Vagina (tissue), 2 donors: ENCODE measurements at regions not wholly inside any gene's neighbourhood (a gene's known extent, or its start where the extent isn't known, plus 50 kb on each side); places are given as distances from the start of the nearest gene placed in this dataset.

Experiments
- DNase-seq, 2 donors: peaks; one replicate each; pipeline ENCODE4 v3.0.0-alpha.2; 2017; ENCODE audit errors: extremely low spot score in 2 of 2
- H3K27ac ChIP-seq: fragments of 200-600 bp; sonication (generic); one replicate; pipeline ENCODE4 v1.5.1; 2019
- H3K27me3 ChIP-seq: fragments of 200-600 bp; sonication (generic); one replicate; pipeline ENCODE4 v1.5.1; 2019
- H3K36me3 ChIP-seq, 2 donors: fragments of 200-600 bp; sonication (generic); one replicate each; pipeline ENCODE4 v1.5.1; 2017 to 2019
- H3K4me1 ChIP-seq: fragments of 200-600 bp; sonication (generic); one replicate; pipeline ENCODE4 v1.5.1; 2019
- H3K4me3 ChIP-seq, 2 donors: fragments of 200-600 bp; sonication (generic); 1 replicate in 1 of 2; 2 replicates in 1 of 2; pipeline ENCODE4 v1.5.1; 2016 to 2019
- H3K9me3 ChIP-seq: fragments of 200-600 bp; sonication (generic); one replicate; pipeline ENCODE4 v1.5.1; 2019
- POLR2A ChIP-seq, 2 donors: fragments of 450-650 bp; IDR thresholded peaks; one replicate each; pipeline ENCODE4 v1.6.1; 2017; ENCODE audit warnings: antibody characterized with exemption in 2 of 2, mild to moderate bottlenecking in 2 of 2, moderate library complexity in 2 of 2
- POLR2AphosphoS5 ChIP-seq, 2 donors: sonication (generic); formaldehyde crosslinking; IDR thresholded peaks; one replicate each; pipeline ENCODE4 v1.9.0; 2017; ENCODE audit warnings: antibody characterized with exemption in 2 of 2, mild to moderate bottlenecking in 2 of 2, low read depth in 1 of 2; ENCODE audit not compliant: insufficient read depth in 1 of 2
- intact Hi-C: fragments of 100-400 bp; cut with DNase I; formaldehyde crosslinking; loops from one replicate; pipeline ENCODE4 v1.15.1; 2023
- TF ChIP-seq, protein P1 (sequence below), 3 experiments: fragments of 450-650 bp in 2 of 3; fragments of 200-600 bp in 1 of 3; sonication (generic) in 1 of 3; IDR thresholded peaks; one replicate each; pipeline ENCODE4 v1.5.1; 2017 to 2019; ENCODE audit warnings: antibody characterized with exemption in 3 of 3, mild to moderate bottlenecking in 2 of 3, moderate library complexity in 2 of 3

DNA sequence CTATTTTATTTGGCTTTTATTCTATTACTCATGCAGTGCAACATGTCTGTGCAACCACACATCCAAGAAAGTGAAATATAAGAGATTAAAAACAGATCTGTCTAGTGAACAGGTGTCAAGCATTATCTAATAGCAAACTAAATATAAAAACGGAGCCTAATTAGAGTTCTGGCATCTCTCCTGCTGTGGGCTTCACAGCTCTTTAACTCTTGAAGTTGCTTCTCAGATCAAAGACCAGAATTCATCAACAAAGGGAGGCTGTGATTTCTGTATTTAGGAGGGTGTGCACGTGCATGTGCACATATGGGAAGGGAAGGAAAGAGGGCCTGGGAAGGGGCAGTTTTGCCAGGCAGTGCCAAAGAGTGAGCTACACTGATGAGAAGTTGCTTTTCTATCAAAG lies 81.0 kb downstream of the MIS18A start:
- Histone ChIP-seq H3K27ac (no peak overlapping the region), H3K4me1 (no peaks in the 10 kb centered on the region), H3K36me3 (no peaks in the 10 kb centered on the region), H3K4me3 (no peak overlapping the region), H3K27me3 (no peaks in the 10 kb centered on the region), H3K9me3 (no peaks in the 10 kb centered on the region)
- intact Hi-C loops, result no loop called here
- TF ChIP-seq, protein P1, sequence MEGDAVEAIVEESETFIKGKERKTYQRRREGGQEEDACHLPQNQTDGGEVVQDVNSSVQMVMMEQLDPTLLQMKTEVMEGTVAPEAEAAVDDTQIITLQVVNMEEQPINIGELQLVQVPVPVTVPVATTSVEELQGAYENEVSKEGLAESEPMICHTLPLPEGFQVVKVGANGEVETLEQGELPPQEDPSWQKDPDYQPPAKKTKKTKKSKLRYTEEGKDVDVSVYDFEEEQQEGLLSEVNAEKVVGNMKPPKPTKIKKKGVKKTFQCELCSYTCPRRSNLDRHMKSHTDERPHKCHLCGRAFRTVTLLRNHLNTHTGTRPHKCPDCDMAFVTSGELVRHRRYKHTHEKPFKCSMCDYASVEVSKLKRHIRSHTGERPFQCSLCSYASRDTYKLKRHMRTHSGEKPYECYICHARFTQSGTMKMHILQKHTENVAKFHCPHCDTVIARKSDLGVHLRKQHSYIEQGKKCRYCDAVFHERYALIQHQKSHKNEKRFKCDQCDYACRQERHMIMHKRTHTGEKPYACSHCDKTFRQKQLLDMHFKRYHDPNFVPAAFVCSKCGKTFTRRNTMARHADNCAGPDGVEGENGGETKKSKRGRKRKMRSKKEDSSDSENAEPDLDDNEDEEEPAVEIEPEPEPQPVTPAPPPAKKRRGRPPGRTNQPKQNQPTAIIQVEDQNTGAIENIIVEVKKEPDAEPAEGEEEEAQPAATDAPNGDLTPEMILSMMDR (IDR thresholded peaks at IDR 0.05), result no peak
- TF ChIP-seq POLR2A (IDR thresholded peaks at IDR 0.05) (no peak), POLR2AphosphoS5 (IDR thresholded peaks at IDR 0.05; ENCODE audit: insufficient read depth in 1 of 2, low read depth in 1 of 2) (no peak)
- peak; percentile 9 to 34 for DNase-seq

DNA sequence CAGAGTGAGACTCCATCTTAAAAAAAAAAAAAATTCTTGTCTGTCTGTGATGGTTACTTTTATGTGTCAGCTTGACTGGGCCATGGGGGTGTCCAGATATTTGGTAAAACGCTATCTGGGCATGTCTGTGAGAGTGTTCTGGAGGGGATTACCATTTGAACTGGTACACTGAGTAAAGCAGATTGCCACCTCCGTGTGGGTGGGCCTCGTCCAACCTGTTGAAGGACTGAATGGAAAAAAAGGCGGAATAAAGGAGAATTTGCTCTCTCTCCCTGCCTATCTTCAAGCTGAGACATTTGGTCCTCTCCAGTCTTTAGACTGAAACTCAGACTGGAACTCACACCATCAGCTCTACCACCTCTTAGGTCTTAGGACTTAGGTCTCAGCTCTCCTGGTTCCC lies 82.8 kb downstream of the MIS18A start:
- Histone ChIP-seq H3K9me3 (no peaks in the 10 kb centered on the region), H3K4me3 (no peak overlapping the region), H3K27ac (no peak overlapping the region), H3K27me3 (no peaks in the 10 kb centered on the region), H3K4me1 (no peaks in the 10 kb centered on the region), H3K36me3 (no peaks in the 10 kb centered on the region)
- TF ChIP-seq POLR2A (IDR thresholded peaks at IDR 0.05) (no peak), POLR2AphosphoS5 (IDR thresholded peaks at IDR 0.05; ENCODE audit: insufficient read depth in 1 of 2, low read depth in 1 of 2) (no peak)
- TF ChIP-seq, protein P1 (IDR thresholded peaks at IDR 0.05), result no peak
- intact Hi-C loops, result no loop called here
- peak; percentile 10 to 22 for DNase-seq

DNA sequence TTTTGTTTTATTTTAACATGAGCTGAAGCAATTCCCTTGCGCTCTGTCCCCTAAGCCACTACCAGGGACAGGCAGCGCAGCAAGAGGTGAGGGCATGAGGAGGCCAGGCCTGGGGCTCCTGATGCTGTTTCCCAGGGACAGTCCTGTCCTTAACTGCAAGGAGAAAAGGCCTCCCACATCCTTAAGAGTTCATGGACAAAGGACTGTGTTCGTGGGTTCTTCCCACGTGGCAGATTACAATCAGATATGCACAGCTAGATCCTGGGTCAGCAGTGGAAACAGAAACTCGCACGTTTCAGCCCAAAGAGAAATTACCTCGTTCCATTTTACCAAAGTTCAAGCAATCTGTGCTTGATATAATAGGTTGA lies 85.8 kb downstream of the MIS18A start:
- Histone ChIP-seq H3K27me3 (no peaks in the 10 kb centered on the region), H3K4me3 (no peak overlapping the region), H3K9me3 (no peaks in the 10 kb centered on the region), H3K27ac (no peak overlapping the region), H3K4me1 (no peaks in the 10 kb centered on the region), H3K36me3 (no peaks in the 10 kb centered on the region)
- TF ChIP-seq, protein P1 (IDR thresholded peaks at IDR 0.05), result no peak
- TF ChIP-seq POLR2AphosphoS5 (IDR thresholded peaks at IDR 0.05; ENCODE audit: insufficient read depth in 1 of 2, low read depth in 1 of 2), result no peak
- TF ChIP-seq POLR2A (IDR thresholded peaks at IDR 0.05), result no peak
- peak; percentile 54 to 67 for DNase-seq
- intact Hi-C loops, result no loop called here

DNA sequence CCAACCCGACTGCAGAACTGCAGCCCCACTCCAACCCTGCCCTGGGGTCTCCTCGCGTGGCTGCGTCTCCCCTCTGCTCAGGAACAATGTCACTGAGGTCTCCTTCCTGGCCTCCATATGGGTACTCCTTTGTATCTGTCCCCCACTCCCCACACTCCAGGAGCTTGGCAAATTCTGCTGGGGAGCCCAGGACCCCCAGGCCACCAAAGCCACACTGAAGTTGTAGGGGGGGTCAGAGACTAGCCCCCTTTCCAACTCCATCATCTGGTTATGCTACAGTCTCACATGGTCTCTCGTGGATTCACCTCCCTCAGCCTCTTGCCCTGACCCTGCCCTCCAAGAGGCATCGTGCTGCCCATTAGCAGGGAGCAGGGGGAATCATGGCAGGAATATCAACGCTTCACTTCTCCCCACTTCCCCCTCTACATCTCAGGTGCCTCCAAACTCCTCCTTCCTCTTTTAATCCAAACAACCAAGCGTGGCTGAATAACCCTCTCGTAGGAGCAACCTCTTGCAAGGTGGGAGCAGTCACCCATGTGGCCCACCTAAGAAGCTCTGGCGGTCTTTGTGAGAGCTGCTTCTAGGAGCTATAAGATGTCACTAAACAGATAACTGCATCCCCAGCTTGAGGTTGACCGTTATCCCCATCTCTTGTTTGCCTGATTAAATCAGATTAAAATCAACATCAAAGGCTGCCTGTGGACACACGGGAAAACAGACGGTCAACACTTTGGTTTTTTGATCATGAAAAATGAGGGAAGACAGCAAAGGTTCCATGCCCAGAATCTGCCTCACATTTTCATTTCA lies 86.4 kb downstream of the MIS18A start:
- TF ChIP-seq POLR2AphosphoS5 (IDR thresholded peaks at IDR 0.05; ENCODE audit: insufficient read depth in 1 of 2, low read depth in 1 of 2) (no peak), POLR2A (IDR thresholded peaks at IDR 0.05) (no peak)
- TF ChIP-seq, protein P1 (IDR thresholded peaks at IDR 0.05), result no peak
- H3K9me3 ChIP-seq, result no peaks in the 10 kb centered on the region
- H3K4me3 ChIP-seq, result no peak overlapping the region
- intact Hi-C loops, result no loop called here
- DNase-seq, result peak; percentile 62 to 72
- H3K27me3 ChIP-seq, result no peaks in the 10 kb centered on the region
- H3K27ac ChIP-seq, result no peak overlapping the region
- no peaks in the 10 kb centered on the region for H3K36me3 ChIP-seq
- no peaks in the 10 kb centered on the region for H3K4me1 ChIP-seq

DNA sequence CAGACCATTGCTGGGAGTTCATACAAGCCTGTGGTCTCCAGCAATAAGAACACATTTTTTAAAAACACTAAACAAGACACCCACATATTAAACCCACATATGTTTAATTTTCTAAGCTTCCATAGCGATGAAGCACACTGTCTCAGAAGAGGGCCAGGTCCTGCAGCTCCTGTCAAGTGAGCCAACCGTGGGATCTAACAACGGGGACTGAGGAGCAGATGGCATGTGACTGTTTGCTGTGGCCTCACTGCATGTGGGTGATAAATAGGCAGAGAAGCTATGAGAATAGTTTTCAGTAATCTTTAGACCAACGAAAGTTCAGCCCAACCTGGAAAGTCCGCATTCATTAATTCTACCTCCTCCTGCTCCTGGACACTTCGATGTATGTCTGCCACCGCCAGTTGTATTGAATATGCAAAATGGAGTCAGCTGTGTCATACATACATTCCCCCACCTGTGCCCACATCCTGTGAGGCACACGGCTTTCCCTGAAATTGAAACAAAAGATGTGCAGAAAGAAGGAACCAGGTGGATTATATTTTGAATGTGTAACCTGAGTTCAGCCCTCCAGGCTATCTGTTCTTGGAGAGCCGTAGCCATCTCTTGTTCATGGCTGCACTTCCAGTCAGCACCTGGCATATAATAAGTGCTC lies 88.2 kb downstream of the MIS18A start:
- Histone ChIP-seq H3K27me3 (no peaks in the 10 kb centered on the region), H3K4me3 (no peak overlapping the region), H3K9me3 (no peaks in the 10 kb centered on the region), H3K4me1 (no peaks in the 10 kb centered on the region), H3K27ac (no peak overlapping the region), H3K36me3 (no peaks in the 10 kb centered on the region)
- TF ChIP-seq POLR2A (IDR thresholded peaks at IDR 0.05), result no peak
- TF ChIP-seq, protein P1 (IDR thresholded peaks at IDR 0.05), result no peak
- peak; percentile 34 to 37 for DNase-seq
- intact Hi-C loops, result no loop called here
